OCI-LY1 (cell line): ENCODE measurements at regions not wholly inside any gene's neighbourhood (a gene's known extent, or its start where the extent isn't known, plus 50 kb on each side); places are given as distances from the start of the nearest gene placed in this dataset.

Experiments
- EZH2 ChIP-seq: fragments of 200-600 bp; sonication (generic), shearing (Covaris generic); IDR thresholded peaks from 2 replicates; pipeline ENCODE4 v1.8.0; 2017; ENCODE audit warnings: borderline replicate concordance, mixed run types, mild to moderate bottlenecking, antibody characterized with exemption, low read length, moderate library complexity, mixed read lengths
- TF ChIP-seq, protein P1 (sequence below): fragments of 200-600 bp; sonication (generic), shearing (Covaris generic); IDR thresholded peaks from 2 replicates; pipeline ENCODE4 v1.5.1; 2017; ENCODE audit warnings: mild to moderate bottlenecking, antibody characterized with exemption, low read length, moderate library complexity, mixed read lengths

DNA sequence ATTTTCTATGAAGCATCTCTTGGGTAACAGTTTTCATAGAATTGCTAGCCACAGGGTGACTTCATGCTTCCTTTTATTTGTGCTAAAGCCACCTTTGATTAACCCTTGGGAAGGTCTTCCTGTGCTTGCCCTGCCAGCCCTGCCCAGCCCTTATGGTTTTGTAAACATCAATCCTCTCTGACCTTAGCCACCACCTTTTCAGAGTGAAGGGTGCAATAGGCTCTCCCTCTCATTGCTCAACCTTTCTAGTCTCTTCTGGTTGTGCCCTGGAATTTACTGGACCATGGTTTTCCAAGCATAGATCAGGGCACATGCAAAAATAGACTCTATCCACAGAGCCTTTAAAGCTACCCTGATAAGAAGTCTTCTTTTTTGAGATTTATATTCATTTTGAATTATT lies 77.7 kb upstream of the FRMD6 start:
- TF ChIP-seq, protein P1, sequence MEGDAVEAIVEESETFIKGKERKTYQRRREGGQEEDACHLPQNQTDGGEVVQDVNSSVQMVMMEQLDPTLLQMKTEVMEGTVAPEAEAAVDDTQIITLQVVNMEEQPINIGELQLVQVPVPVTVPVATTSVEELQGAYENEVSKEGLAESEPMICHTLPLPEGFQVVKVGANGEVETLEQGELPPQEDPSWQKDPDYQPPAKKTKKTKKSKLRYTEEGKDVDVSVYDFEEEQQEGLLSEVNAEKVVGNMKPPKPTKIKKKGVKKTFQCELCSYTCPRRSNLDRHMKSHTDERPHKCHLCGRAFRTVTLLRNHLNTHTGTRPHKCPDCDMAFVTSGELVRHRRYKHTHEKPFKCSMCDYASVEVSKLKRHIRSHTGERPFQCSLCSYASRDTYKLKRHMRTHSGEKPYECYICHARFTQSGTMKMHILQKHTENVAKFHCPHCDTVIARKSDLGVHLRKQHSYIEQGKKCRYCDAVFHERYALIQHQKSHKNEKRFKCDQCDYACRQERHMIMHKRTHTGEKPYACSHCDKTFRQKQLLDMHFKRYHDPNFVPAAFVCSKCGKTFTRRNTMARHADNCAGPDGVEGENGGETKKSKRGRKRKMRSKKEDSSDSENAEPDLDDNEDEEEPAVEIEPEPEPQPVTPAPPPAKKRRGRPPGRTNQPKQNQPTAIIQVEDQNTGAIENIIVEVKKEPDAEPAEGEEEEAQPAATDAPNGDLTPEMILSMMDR: no peak
- no peak for TF ChIP-seq EZH2
